PFSK-1 (cell line): ENCODE measurements at regions not wholly inside any gene's neighbourhood (a gene's known extent, or its start where the extent isn't known, plus 50 kb on each side); places are given as distances from the start of the nearest gene placed in this dataset.

Source experiments
- FOXP2 ChIP-seq: optimal IDR thresholded peaks from 2 replicates; pipeline ENCODE3; 2011; ENCODE audit warnings: borderline replicate concordance, control low read depth, inconsistent platforms; ENCODE audit not compliant: insufficient read depth; ENCODE audit errors: extremely low read length, extremely low read depth
- POLR2AphosphoS5 ChIP-seq: IDR thresholded peaks from 2 replicates; pipeline ENCODE4 v1.6.1; 2012; ENCODE audit warnings: low read depth, mild to moderate bottlenecking, control low read depth, low read length, moderate library complexity
- REST ChIP-seq, 2 experiments: IDR thresholded peaks; 2 replicates each; pipeline versions ENCODE4 v1.6.1 to v1.8.0; 2011 to 2012; ENCODE audit warnings: low read depth in 2 of 2, low read length in 2 of 2, control low read depth in 1 of 2, inconsistent platforms in 1 of 2, mild to moderate bottlenecking in 1 of 2, moderate library complexity in 1 of 2; ENCODE audit not compliant: insufficient read depth in 1 of 2
- SIN3A ChIP-seq: IDR thresholded peaks from 2 replicates; pipeline ENCODE4 v1.6.1; 2012; ENCODE audit warnings: mild to moderate bottlenecking, low read length, moderate library complexity, borderline replicate concordance; ENCODE audit not compliant: insufficient read depth
- TAF1 ChIP-seq: IDR thresholded peaks from 2 replicates; pipeline ENCODE4 v1.6.1; 2012; ENCODE audit warnings: low read length, control low read depth, borderline replicate concordance; ENCODE audit not compliant: insufficient read depth

- no peak for TF ChIP-seq POLR2AphosphoS5
- no peak for TF ChIP-seq SIN3A
- TF ChIP-seq TAF1: no peak
- no peak for TF ChIP-seq REST (IDR thresholded peaks at IDR 0.05; ENCODE audit: insufficient read depth in 1 of 2, low read depth in 2 of 2, low read length in 2 of 2)
- TF ChIP-seq FOXP2: no peak
Measured at GRCh38 chr1:232274236-232274855, 355.6 kb downstream of the SIPA1L2 start.

GRCh38 chr1:232273011-232273410 is 356.9 kb downstream of the SIPA1L2 start:
- TF ChIP-seq REST (IDR thresholded peaks at IDR 0.05; ENCODE audit: insufficient read depth in 1 of 2, low read depth in 2 of 2, low read length in 2 of 2) (no peak), TAF1 (no peak), POLR2AphosphoS5 (no peak), SIN3A (no peak), FOXP2 (no peak)

- TF ChIP-seq FOXP2: no peak
- TF ChIP-seq TAF1: no peak
- no peak for TF ChIP-seq SIN3A
- no peak for TF ChIP-seq REST (IDR thresholded peaks at IDR 0.05; ENCODE audit: insufficient read depth in 1 of 2, low read depth in 2 of 2, low read length in 2 of 2)
- no peak for TF ChIP-seq POLR2AphosphoS5
Measured at GRCh38 chr1:232271991-232272589, 357.8 kb downstream of the SIPA1L2 start.

GRCh38 chr1:232271299-232271698 is 358.6 kb downstream of the SIPA1L2 start:
- TF ChIP-seq REST (IDR thresholded peaks at IDR 0.05; ENCODE audit: insufficient read depth in 1 of 2, low read depth in 2 of 2, low read length in 2 of 2): no peak

GRCh38 chr1:232269988-232270387 is 359.9 kb downstream of the SIPA1L2 start:
- TF ChIP-seq POLR2AphosphoS5: no peak
- no peak for TF ChIP-seq REST (IDR thresholded peaks at IDR 0.05; ENCODE audit: insufficient read depth in 1 of 2, low read depth in 2 of 2, low read length in 2 of 2)
- no peak for TF ChIP-seq TAF1
- no peak for TF ChIP-seq FOXP2
- TF ChIP-seq SIN3A: no peak
